Uterus (tissue), 2 donors: ENCODE measurements at regions not wholly inside any gene's neighbourhood (a gene's known extent, or its start where the extent isn't known, plus 50 kb on each side); places are given as distances from the start of the nearest gene placed in this dataset.

Experiments used
- POLR2A ChIP-seq, 2 donors: fragments of 450-650 bp; IDR thresholded peaks; one replicate each; pipeline ENCODE4 v1.6.1; 2016; ENCODE audit warnings: antibody characterized with exemption in 2 of 2, mild to moderate bottlenecking in 1 of 2, moderate library complexity in 1 of 2
- TF ChIP-seq, protein P1 (sequence below), 4 experiments: fragments of 200-600 bp in 2 of 4; fragments of 450-650 bp in 2 of 4; sonication (generic) in 2 of 4; IDR thresholded peaks; one replicate each; pipeline ENCODE4 v1.5.1; 2016 to 2019; ENCODE audit warnings: antibody characterized with exemption in 4 of 4, mild to moderate bottlenecking in 2 of 4, moderate library complexity in 1 of 4

DNA sequence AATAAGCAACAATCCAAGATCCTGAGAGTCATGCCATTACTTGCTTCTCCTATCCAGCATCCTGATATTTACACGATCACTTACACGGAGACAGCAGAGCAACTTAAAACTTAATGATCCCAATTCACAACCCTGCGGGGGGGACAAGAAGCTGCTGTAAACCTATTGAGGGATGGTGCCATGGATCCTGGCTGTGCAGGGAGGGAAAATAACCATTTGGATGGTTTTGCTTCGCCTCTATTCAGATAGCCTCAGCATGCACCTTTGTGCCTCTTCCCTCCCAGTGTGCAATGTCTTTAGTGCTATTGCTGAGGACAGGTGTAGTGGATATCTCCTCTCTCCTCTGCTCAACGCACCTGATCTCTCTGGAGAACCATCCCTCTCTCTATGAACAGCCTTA is 89.7 kb upstream of the PPARGC1A start:
- TF ChIP-seq, protein P1, sequence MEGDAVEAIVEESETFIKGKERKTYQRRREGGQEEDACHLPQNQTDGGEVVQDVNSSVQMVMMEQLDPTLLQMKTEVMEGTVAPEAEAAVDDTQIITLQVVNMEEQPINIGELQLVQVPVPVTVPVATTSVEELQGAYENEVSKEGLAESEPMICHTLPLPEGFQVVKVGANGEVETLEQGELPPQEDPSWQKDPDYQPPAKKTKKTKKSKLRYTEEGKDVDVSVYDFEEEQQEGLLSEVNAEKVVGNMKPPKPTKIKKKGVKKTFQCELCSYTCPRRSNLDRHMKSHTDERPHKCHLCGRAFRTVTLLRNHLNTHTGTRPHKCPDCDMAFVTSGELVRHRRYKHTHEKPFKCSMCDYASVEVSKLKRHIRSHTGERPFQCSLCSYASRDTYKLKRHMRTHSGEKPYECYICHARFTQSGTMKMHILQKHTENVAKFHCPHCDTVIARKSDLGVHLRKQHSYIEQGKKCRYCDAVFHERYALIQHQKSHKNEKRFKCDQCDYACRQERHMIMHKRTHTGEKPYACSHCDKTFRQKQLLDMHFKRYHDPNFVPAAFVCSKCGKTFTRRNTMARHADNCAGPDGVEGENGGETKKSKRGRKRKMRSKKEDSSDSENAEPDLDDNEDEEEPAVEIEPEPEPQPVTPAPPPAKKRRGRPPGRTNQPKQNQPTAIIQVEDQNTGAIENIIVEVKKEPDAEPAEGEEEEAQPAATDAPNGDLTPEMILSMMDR (IDR thresholded peaks at IDR 0.05) = no peak
- no peak for TF ChIP-seq POLR2A (IDR thresholded peaks at IDR 0.05)
